Naive thymus-derived CD4-positive, alpha-beta T cell (primary cell): ENCODE measurements at regions not wholly inside any gene's neighbourhood (a gene's known extent, or its start where the extent isn't known, plus 50 kb on each side); places are given as distances from the start of the nearest gene placed in this dataset.

Experiments
- ATAC-seq: fragments of 150-1000 bp; cut with Tn5 transposase; 2 replicates; pipeline ENCODE4 v1.10.0; 2021; ENCODE audit warnings: mild to moderate bottlenecking, moderate library complexity
- CTCF ChIA-PET: fragments of 350-600 bp; sonication (Branson Sonifier 250); formaldehyde crosslinking; loops from one replicate; lab custom pipeline; 2021; ENCODE audit warnings: antibody characterized with exemption; lab: Charles Lee
- POLR2A ChIA-PET: fragments of 350-600 bp; sonication (Branson Sonifier 250); formaldehyde crosslinking; loops from one replicate; lab custom pipeline; 2021; ENCODE audit warnings: antibody characterized with exemption, inconsistent platforms; lab: Charles Lee
- DNase-seq, 9 donors: peaks; one replicate each; pipeline versions ENCODE4 v3.0.0 to v3.0.0-alpha.2; 2020 to 2022; ENCODE audit warnings: mixed read lengths in 1 of 9
- H3K27ac ChIP-seq: one replicate; pipeline ENCODE4 v1.7.0; 2013; ENCODE audit warnings: mild to moderate bottlenecking, low read depth, low read length, moderate library complexity
- H3K27me3 ChIP-seq, 2 donors: one replicate each; pipeline ENCODE4 v1.7.0; 2013; ENCODE audit warnings: low read length in 2 of 2, mild to moderate bottlenecking in 2 of 2, moderate library complexity in 2 of 2; ENCODE audit not compliant: control insufficient read depth in 2 of 2, insufficient read depth in 2 of 2
- H3K36me3 ChIP-seq, 3 experiments: 1 replicate in 2 of 3; 2 replicates in 1 of 3; pipeline ENCODE4 v1.7.0; 2013; ENCODE audit warnings: low read length in 3 of 3, mild to moderate bottlenecking in 3 of 3, moderate library complexity in 1 of 3; ENCODE audit not compliant: insufficient read depth in 3 of 3, control insufficient read depth in 2 of 3
- H3K4me1 ChIP-seq, 2 donors: one replicate each; pipeline ENCODE4 v1.7.0; 2013; ENCODE audit warnings: low read length in 2 of 2, mild to moderate bottlenecking in 2 of 2, moderate library complexity in 1 of 2; ENCODE audit not compliant: control insufficient read depth in 2 of 2, insufficient read depth in 2 of 2
- H3K4me3 ChIP-seq: 2 replicates; pipeline ENCODE4 v1.7.0; 2013; ENCODE audit warnings: mild to moderate bottlenecking, low read length
- H3K9me3 ChIP-seq, 3 experiments: 1 replicate in 2 of 3; 2 replicates in 1 of 3; pipeline ENCODE4 v1.7.0; 2013; ENCODE audit warnings: low read length in 3 of 3; ENCODE audit not compliant: control insufficient read depth in 2 of 3
- H3K27ac Mint-ChIP-seq, 9 donors: one replicate each; pipeline ENCODE4 v1.8.0; 2020 to 2022; ENCODE audit warnings: mixed read lengths in 9 of 9, mild to moderate bottlenecking in 8 of 9, moderate library complexity in 5 of 9, inconsistent platforms in 2 of 9
- H3K27me3 Mint-ChIP-seq, 5 donors: one replicate each; pipeline ENCODE4 v1.8.0; 2021 to 2022; ENCODE audit warnings: mixed read lengths in 5 of 5, mild to moderate bottlenecking in 1 of 5
- H3K36me3 Mint-ChIP-seq, 5 donors: one replicate each; pipeline ENCODE4 v1.8.0; 2020 to 2022; ENCODE audit warnings: mixed read lengths in 5 of 5, mild to moderate bottlenecking in 3 of 5, inconsistent platforms in 1 of 5
- H3K4me1 Mint-ChIP-seq, 7 donors: one replicate each; pipeline ENCODE4 v1.8.0; 2020 to 2022; ENCODE audit warnings: mixed read lengths in 7 of 7, mild to moderate bottlenecking in 3 of 7, inconsistent platforms in 1 of 7
- H3K4me3 Mint-ChIP-seq, 10 donors: one replicate each; pipeline ENCODE4 v1.8.0; 2020 to 2022; ENCODE audit warnings: mild to moderate bottlenecking in 10 of 10, mixed read lengths in 10 of 10, moderate library complexity in 6 of 10, inconsistent platforms in 2 of 10
- H3K9me3 Mint-ChIP-seq, 11 donors: one replicate each; pipeline ENCODE4 v1.8.0; 2020 to 2022; ENCODE audit warnings: mixed read lengths in 11 of 11, mild to moderate bottlenecking in 4 of 11, inconsistent platforms in 1 of 11, moderate library complexity in 1 of 11
- intact Hi-C, 2 donors: fragments of 100-400 bp; cut with micrococcal nuclease; formaldehyde crosslinking; loops; one replicate each; pipeline ENCODE4 v1.15.1; 2023

DNA sequence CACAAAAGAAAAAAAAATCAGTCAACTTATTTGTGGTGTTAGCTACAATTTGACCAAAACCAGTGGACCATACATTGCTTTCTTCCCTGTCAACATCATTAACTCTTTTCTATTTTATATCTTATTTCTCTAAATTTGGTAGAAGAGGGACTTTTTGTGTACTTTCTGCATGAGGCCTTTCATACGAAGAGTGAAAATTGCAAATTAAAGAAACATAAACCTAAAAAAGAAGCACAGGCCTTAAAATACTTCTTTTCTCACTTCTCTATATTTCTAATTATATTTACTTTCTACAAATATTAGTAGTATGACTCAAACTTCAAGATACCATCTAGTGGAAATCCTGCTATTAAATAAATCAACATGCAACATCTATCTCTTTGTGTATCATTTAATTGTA is 1073.4 kb upstream of the ZEB2 start:
- Mint-ChIP-seq H3K9me3 (peaks cover 0 to 3% (median 0%) of the 10 kb centered on the region in 11 donors), H3K27me3 (no peaks in the 10 kb centered on the region), H3K4me3 (no peak overlapping the region), H3K27ac (no peak overlapping the region), H3K36me3 (no peaks in the 10 kb centered on the region), H3K4me1 (peaks cover 0 to 1% (median 0%) of the 10 kb centered on the region in 7 donors)
- no peak for DNase-seq
- no peaks in the 10 kb centered on the region for H3K27me3 ChIP-seq
- no peak for ATAC-seq
- ChIA-PET POLR2A (no interaction called here), CTCF (no interaction called here)
- no peaks in the 10 kb centered on the region for H3K36me3 ChIP-seq
- intact Hi-C loops = no loop called here
- H3K27ac ChIP-seq = no peak overlapping the region
- no peaks in the 10 kb centered on the region for H3K4me1 ChIP-seq
- no peaks in the 10 kb centered on the region for H3K9me3 ChIP-seq
- H3K4me3 ChIP-seq = no peak overlapping the region

DNA sequence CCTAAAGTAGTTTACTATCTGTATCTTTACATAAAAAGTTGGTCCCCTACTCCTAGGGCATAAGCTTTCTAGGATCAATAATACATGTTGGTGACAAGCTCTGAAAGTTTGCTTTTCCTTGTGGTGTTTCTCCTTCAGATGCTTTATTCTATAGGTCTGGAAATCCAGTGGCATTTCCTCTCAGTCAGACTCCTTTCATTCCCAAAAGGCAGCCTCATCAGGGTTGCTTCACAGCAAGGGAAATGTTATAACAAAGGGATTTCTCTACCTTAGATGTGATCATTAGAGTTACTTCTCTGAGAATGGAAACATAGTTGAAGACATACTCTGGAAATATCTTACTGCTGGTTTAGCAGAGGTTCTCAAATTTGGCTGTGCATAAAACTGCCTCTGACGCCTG is 1072.4 kb upstream of the ZEB2 start:
- H3K36me3 Mint-ChIP-seq = no peaks in the 10 kb centered on the region
- H3K27ac Mint-ChIP-seq = no peak overlapping the region
- no peaks in the 10 kb centered on the region for H3K4me1 ChIP-seq
- H3K9me3 Mint-ChIP-seq = peaks cover 0 to 3% (median 0%) of the 10 kb centered on the region in 11 donors
- H3K4me3 Mint-ChIP-seq = no peak overlapping the region
- H3K27me3 ChIP-seq = no peaks in the 10 kb centered on the region
- peaks cover 0 to 1% (median 0%) of the 10 kb centered on the region in 7 donors for H3K4me1 Mint-ChIP-seq
- no peak for ATAC-seq
- ChIA-PET CTCF (no interaction called here), POLR2A (no interaction called here)
- H3K27ac ChIP-seq = no peak overlapping the region
- H3K9me3 ChIP-seq = no peaks in the 10 kb centered on the region
- H3K4me3 ChIP-seq = no peak overlapping the region
- H3K36me3 ChIP-seq = no peaks in the 10 kb centered on the region
- H3K27me3 Mint-ChIP-seq = no peaks in the 10 kb centered on the region
- DNase-seq = no peak
- intact Hi-C loops = no loop called here

DNA sequence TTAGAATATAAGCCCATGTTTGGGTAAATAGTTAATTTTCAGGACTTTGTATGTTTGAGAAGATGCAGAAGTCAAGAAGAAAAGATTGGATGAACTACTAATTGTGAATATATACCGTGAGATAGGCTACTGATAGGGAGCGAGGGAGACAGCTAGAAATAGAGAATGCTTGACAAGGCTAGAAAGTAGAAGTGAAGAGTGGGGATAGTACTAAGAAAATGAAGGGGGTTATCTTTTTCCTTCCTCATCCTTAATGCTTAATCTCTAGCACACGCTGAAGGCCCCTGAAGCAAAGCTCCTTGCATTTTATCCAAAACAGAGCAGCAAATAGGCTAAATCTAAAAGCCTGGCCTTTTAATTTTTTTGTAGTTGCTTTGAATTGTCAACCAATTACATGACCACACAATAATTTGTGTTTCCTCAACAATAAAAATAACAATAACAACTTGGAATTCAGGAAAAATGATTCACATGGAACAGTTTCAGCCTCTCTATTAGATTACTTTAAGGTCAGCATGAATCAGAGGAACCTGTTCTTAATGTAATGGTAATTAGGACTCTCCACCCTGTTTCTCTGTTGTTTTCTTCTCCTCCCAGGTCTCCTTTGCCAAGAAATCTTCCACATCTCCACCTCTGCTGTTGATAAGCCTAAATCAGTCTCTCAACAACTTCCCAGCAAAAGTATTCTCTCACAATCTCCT is 1071.3 kb upstream of the ZEB2 start:
- Histone ChIP-seq H3K4me1 (no peaks in the 10 kb centered on the region), H3K36me3 (no peaks in the 10 kb centered on the region), H3K9me3 (no peaks in the 10 kb centered on the region), H3K4me3 (no peak overlapping the region), H3K27me3 (no peaks in the 10 kb centered on the region), H3K27ac (no peak overlapping the region)
- no peaks in the 10 kb centered on the region for H3K36me3 Mint-ChIP-seq
- ChIA-PET POLR2A (no interaction called here), CTCF (no interaction called here)
- H3K4me1 Mint-ChIP-seq = peaks cover 0 to 1% (median 0%) of the 10 kb centered on the region in 7 donors
- DNase-seq (no peak), ATAC-seq (no peak)
- H3K4me3 Mint-ChIP-seq = no peak overlapping the region
- H3K9me3 Mint-ChIP-seq = peaks cover 0 to 3% (median 0%) of the 10 kb centered on the region in 11 donors
- H3K27me3 Mint-ChIP-seq = no peaks in the 10 kb centered on the region
- intact Hi-C loops = no loop called here
- H3K27ac Mint-ChIP-seq = no peak overlapping the region

DNA sequence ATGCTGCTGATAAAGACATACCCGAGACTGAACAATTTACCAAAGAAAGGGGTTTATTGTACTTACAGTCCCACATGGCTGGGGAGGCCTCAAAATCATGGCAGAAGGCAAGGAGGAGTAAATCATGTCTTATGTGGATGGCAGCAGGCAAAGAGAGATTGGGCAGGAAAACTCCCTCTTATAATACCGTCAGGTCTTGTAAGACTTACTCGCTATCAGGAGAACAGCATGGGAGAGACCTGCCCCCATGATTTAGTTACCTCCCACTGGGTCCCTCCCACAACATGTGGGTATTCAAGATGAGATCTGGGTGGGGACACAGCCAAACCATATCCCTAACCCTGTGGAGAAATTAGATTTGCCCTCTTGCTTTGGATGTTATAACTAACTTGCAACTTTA is 1068.0 kb upstream of the ZEB2 start:
- Mint-ChIP-seq H3K4me1 (peaks cover 0 to 1% (median 0%) of the 10 kb centered on the region in 7 donors), H3K9me3 (peaks cover 0 to 3% (median 0%) of the 10 kb centered on the region in 11 donors), H3K36me3 (no peaks in the 10 kb centered on the region), H3K4me3 (no peak overlapping the region), H3K27me3 (no peaks in the 10 kb centered on the region), H3K27ac (no peak overlapping the region)
- ChIA-PET POLR2A (no interaction called here), CTCF (no interaction called here)
- no peak overlapping the region for H3K27ac ChIP-seq
- H3K4me1 ChIP-seq = no peaks in the 10 kb centered on the region
- no peak overlapping the region for H3K4me3 ChIP-seq
- no peaks in the 10 kb centered on the region for H3K36me3 ChIP-seq
- DNase-seq (no peak), ATAC-seq (no peak)
- intact Hi-C loops = no loop called here
- no peaks in the 10 kb centered on the region for H3K27me3 ChIP-seq
- H3K9me3 ChIP-seq = no peaks in the 10 kb centered on the region

DNA sequence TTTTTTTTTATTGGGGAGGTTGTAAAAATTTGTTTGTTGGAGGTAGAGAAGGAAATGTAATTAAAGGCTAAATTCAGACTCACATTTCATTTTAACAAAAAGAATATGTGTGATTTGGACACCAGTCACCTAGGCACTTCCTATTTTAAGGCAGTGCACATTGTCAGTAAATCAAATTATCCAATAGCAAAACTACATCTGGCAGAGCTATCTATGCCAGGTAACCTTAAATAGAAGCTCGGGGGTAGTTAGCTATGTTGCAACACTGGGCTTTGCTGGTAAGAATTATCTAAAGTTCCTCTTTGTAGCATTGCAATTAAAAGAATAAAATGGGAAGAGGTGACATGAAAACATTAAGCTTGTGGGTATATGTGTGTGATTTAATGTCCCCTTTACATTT is 1064.4 kb upstream of the ZEB2 start:
- DNase-seq = no peak
- Mint-ChIP-seq H3K9me3 (peaks cover 0 to 9% (median 0%) of the 10 kb centered on the region in 11 donors), H3K27me3 (no peaks in the 10 kb centered on the region), H3K4me3 (no peak overlapping the region), H3K4me1 (no peaks in the 10 kb centered on the region), H3K27ac (no peak overlapping the region), H3K36me3 (no peaks in the 10 kb centered on the region)
- ATAC-seq = no peak
- Histone ChIP-seq H3K4me3 (no peak overlapping the region), H3K36me3 (no peaks in the 10 kb centered on the region), H3K27me3 (no peaks in the 10 kb centered on the region), H3K4me1 (no peaks in the 10 kb centered on the region), H3K27ac (no peak overlapping the region), H3K9me3 (no peaks in the 10 kb centered on the region)
- POLR2A ChIA-PET = no interaction called here
- CTCF ChIA-PET = no interaction called here
- intact Hi-C loops = no loop called here

DNA sequence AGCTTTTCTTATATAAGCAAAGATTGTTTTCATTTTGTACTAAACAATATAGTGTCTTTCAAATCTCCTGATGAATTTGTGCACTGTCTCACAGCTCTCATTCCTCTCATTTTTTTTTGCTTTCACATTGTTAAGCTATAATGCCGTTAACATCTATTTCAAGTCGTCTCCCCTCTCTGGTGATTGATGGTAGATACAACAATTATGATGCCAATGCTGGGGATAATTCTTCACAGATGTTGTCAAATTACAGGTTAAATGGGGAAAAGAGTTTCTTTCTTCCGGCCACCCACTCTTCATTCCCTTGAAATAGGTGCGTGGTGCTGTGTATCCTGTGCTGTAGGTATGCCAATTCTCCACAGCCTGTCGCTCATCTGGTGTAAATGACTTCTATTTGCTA is 1053.7 kb upstream of the ZEB2 start:
- Histone ChIP-seq H3K4me3 (no peak overlapping the region), H3K27me3 (no peaks in the 10 kb centered on the region), H3K27ac (no peak overlapping the region), H3K4me1 (no peaks in the 10 kb centered on the region), H3K36me3 (no peaks in the 10 kb centered on the region), H3K9me3 (no peaks in the 10 kb centered on the region)
- Mint-ChIP-seq H3K4me1 (no peaks in the 10 kb centered on the region), H3K4me3 (no peak overlapping the region), H3K36me3 (no peaks in the 10 kb centered on the region), H3K27ac (no peak overlapping the region), H3K27me3 (no peaks in the 10 kb centered on the region), H3K9me3 (peaks cover 0 to 9% (median 0%) of the 10 kb centered on the region in 11 donors)
- ATAC-seq = no peak
- no peak for DNase-seq
- intact Hi-C loops = no loop called here
- ChIA-PET POLR2A (no interaction called here), CTCF (no interaction called here)

DNA sequence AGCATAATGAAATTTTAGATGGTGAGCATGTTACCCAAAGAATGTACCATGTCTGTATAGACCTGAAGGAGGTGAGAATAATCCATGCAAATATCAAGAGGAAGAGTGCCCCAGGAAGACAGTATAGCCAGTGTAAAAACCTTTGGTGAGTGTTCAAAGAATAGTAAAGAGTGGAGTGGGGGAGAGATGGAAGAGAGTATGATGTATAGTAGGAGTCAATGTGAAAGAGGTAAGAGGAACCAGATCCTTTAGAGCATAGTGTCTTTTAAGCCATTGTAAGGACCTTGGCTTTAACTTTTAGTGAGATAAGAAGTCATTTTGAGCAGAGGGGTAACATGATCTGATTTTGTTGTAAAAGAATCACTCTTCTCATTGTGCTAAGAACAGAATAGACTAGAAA is 1052.3 kb upstream of the ZEB2 start:
- no peaks in the 10 kb centered on the region for H3K36me3 ChIP-seq
- no peaks in the 10 kb centered on the region for H3K4me1 Mint-ChIP-seq
- CTCF ChIA-PET = no interaction called here
- no peaks in the 10 kb centered on the region for H3K9me3 ChIP-seq
- H3K27ac ChIP-seq = no peak overlapping the region
- H3K27me3 Mint-ChIP-seq = no peaks in the 10 kb centered on the region
- no peak for ATAC-seq
- H3K4me1 ChIP-seq = no peaks in the 10 kb centered on the region
- POLR2A ChIA-PET = no interaction called here
- H3K4me3 Mint-ChIP-seq = no peak overlapping the region
- no peaks in the 10 kb centered on the region for H3K27me3 ChIP-seq
- no peak for DNase-seq
- intact Hi-C loops = no loop called here
- no peaks in the 10 kb centered on the region for H3K36me3 Mint-ChIP-seq
- H3K4me3 ChIP-seq = no peak overlapping the region
- no peak overlapping the region for H3K27ac Mint-ChIP-seq
- peaks cover 0 to 9% (median 0%) of the 10 kb centered on the region in 11 donors for H3K9me3 Mint-ChIP-seq
